Gastrocnemius medialis (tissue), 4 donors: ENCODE measurements at regions not wholly inside any gene's neighbourhood (a gene's known extent, or its start where the extent isn't known, plus 50 kb on each side); places are given as distances from the start of the nearest gene placed in this dataset.

ENCODE experiments used
- ATAC-seq, 2 donors: fragments of 150-250 bp; one replicate each; pipeline ENCODE4 v1.9.1; 2016
- DNase-seq, 2 donors: peaks; one replicate each; pipeline ENCODE4 v3.0.0-alpha.2; 2019
- H3K27ac ChIP-seq, 4 donors: fragments of 200-600 bp; sonication (generic); 1 replicate in 1 of 4; 2 replicates in 3 of 4; pipeline ENCODE4 v1.5.1; 2016 to 2018; ENCODE audit warnings: mild to moderate bottlenecking in 2 of 4, moderate library complexity in 1 of 4
- H3K27me3 ChIP-seq, 3 donors: fragments of 200-600 bp; sonication (generic) in 2 of 3; 1 replicate in 1 of 3; 2 replicates in 2 of 3; pipeline versions ENCODE4 v1.5.1 to v1.6.0; 2016 to 2019; ENCODE audit warnings: mild to moderate bottlenecking in 1 of 3, moderate library complexity in 1 of 3
- H3K36me3 ChIP-seq, 2 donors: fragments of 200-600 bp; sonication (generic) in 1 of 2; one replicate each; pipeline ENCODE4 v1.5.1; 2017 to 2018
- H3K4me1 ChIP-seq, 2 donors: fragments of 200-600 bp; sonication (generic) in 1 of 2; one replicate each; pipeline ENCODE4 v1.5.1; 2016 to 2017; ENCODE audit warnings: mild to moderate bottlenecking in 2 of 2
- H3K4me3 ChIP-seq, 4 donors: fragments of 200-600 bp; sonication (generic) in 3 of 4; 1 replicate in 1 of 4; 2 replicates in 3 of 4; pipeline ENCODE4 v1.5.1; 2016 to 2019; ENCODE audit warnings: mild to moderate bottlenecking in 2 of 4
- H3K9me3 ChIP-seq, 3 donors: fragments of 200-600 bp; sonication (generic) in 2 of 3; 1 replicate in 1 of 3; 2 replicates in 2 of 3; pipeline ENCODE4 v1.5.1; 2016 to 2019
- CTCF ChIP-seq, 5 experiments: fragments of 450-650 bp in 3 of 5; fragments of 200-600 bp in 2 of 5; sonication (generic) in 2 of 5; IDR thresholded peaks in 4 of 5; conservative IDR thresholded peaks in 1 of 5; 1 replicate in 4 of 5; 2 replicates in 1 of 5; pipeline ENCODE4 v1.5.1; 2016 to 2019; ENCODE audit warnings: antibody characterized with exemption in 5 of 5, mild to moderate bottlenecking in 3 of 5, moderate library complexity in 3 of 5
- POLR2A ChIP-seq, 2 donors: fragments of 450-650 bp; IDR thresholded peaks; one replicate each; pipeline ENCODE4 v1.6.1; 2017; ENCODE audit warnings: antibody characterized with exemption in 2 of 2, mild to moderate bottlenecking in 2 of 2, moderate library complexity in 2 of 2
- in situ Hi-C, 4 donors: fragments of 200-750 bp; cut with MboI; loops; one replicate each; pipeline versions ENCODE4 v1.15.0 to v1.8.0; 2017; ENCODE audit warnings: low sequenced_read_pairs in 4 of 4
- intact Hi-C: fragments of 100-400 bp; cut with DNase I; formaldehyde crosslinking; loops from one replicate; pipeline ENCODE4 v1.15.1; 2023; ENCODE audit warnings: low total_unique reads

GRCh38 chr3:127419182-127419581 lies 131.3 kb upstream of the PRR20G start:
- TF ChIP-seq POLR2A (IDR thresholded peaks at IDR 0.05) (no peak), CTCF (IDR thresholded peaks at IDR 0.05 in 4 of 5, conservative IDR thresholded peaks at IDR 0.05 in 1 of 5) (no peak)
- DNase-seq: no peak
- H3K27me3 ChIP-seq: peaks cover 2 to 14% (median 4%) of the 10 kb centered on the region in 3 donors

GRCh38 chr3:127418560-127419147 lies 130.8 kb upstream of the PRR20G start:
- TF ChIP-seq CTCF (IDR thresholded peaks at IDR 0.05 in 4 of 5, conservative IDR thresholded peaks at IDR 0.05 in 1 of 5) (no peak), POLR2A (IDR thresholded peaks at IDR 0.05) (no peak)
- in situ Hi-C loops (no loop called here), intact Hi-C loops (no loop called here)
- Histone ChIP-seq H3K4me1 (no peaks in the 10 kb centered on the region), H3K27me3 (peaks cover 4 to 16% (median 7%) of the 10 kb centered on the region in 3 donors), H3K27ac (no peak overlapping the region), H3K36me3 (no peaks in the 10 kb centered on the region), H3K9me3 (no peaks in the 10 kb centered on the region), H3K4me3 (no peak overlapping the region)
- DNase-seq (no peak), ATAC-seq (no peak)

More at GRCh38 chr3:127419182-127419581, 131.3 kb upstream of the PRR20G start:
- Histone ChIP-seq H3K9me3 (no peaks in the 10 kb centered on the region), H3K4me1 (no peaks in the 10 kb centered on the region), H3K36me3 (no peaks in the 10 kb centered on the region), H3K27ac (no peak overlapping the region), H3K4me3 (no peak overlapping the region)
- no peak for ATAC-seq
- intact Hi-C loops (no loop called here), in situ Hi-C loops (no loop called here)

GRCh38 chr3:127417709-127418559 lies 130.1 kb upstream of the PRR20G start:
- ATAC-seq: peak; percentile 56 to 64
- in situ Hi-C loops: no loop called here
- intact Hi-C loops: no loop called here

GRCh38 chr3:127413871-127414270 lies 126.0 kb upstream of the PRR20G start:
- Histone ChIP-seq H3K9me3 (no peaks in the 10 kb centered on the region), H3K27ac (no peak overlapping the region), H3K27me3 (peaks cover 4 to 14% (median 8%) of the 10 kb centered on the region in 3 donors), H3K4me3 (no peak overlapping the region), H3K36me3 (no peaks in the 10 kb centered on the region), H3K4me1 (no peaks in the 10 kb centered on the region)
- ATAC-seq (no peak), DNase-seq (no peak)
- in situ Hi-C loops: no loop called here
- intact Hi-C loops: no loop called here
- no peak for TF ChIP-seq POLR2A (IDR thresholded peaks at IDR 0.05)
- no peak for TF ChIP-seq CTCF (IDR thresholded peaks at IDR 0.05 in 4 of 5, conservative IDR thresholded peaks at IDR 0.05 in 1 of 5)

More at GRCh38 chr3:127417709-127418559, 130.1 kb upstream of the PRR20G start:
- TF ChIP-seq POLR2A (IDR thresholded peaks at IDR 0.05) (no peak), CTCF (IDR thresholded peaks at IDR 0.05 in 4 of 5, conservative IDR thresholded peaks at IDR 0.05 in 1 of 5) (no peak)
- H3K27ac ChIP-seq: no peak overlapping the region
- no peaks in the 10 kb centered on the region for H3K4me1 ChIP-seq
- no peak overlapping the region for H3K4me3 ChIP-seq
- DNase-seq: peak; percentile 22 to 63
- peaks cover 4 to 16% (median 8%) of the 10 kb centered on the region in 3 donors for H3K27me3 ChIP-seq
- H3K9me3 ChIP-seq: no peaks in the 10 kb centered on the region
- no peaks in the 10 kb centered on the region for H3K36me3 ChIP-seq
